ENCODE measurements at regions not wholly inside any gene's neighbourhood (a gene's known extent, or its start where the extent isn't known, plus 50 kb on each side); places are given as distances from the start of the nearest gene placed in this dataset.

DNA sequence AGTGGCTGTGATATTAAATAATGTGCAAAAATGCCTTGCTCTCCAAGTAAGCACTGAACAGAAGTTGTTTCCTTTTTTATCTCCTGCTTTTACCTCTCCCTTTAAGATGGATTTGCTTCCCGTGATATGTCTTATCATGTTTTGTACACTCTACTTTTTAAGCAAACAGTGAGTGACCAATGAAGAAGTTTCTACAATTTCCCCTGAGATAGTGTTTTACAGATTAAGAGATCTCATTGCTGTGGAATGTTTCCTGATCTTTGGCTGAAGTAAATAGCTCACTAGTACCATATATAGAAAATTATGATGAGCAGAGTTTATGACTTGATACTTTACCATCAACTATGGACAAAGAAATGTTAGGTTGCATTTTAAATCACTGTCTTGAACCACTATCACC lies 184.8 kb upstream of the PDE3A start:
- BruUV-seq (replicated peaks) = no TSS peak
- Histone ChIP-seq H3K4me3 (ENCODE audit: low read depth, low read length) (no peak overlapping the region), H3K9me3 (peaks cover 35% of the 10 kb centered on the region), H3K27me3 (replicated peaks; ENCODE audit: control insufficient read depth, insufficient read depth, low read length) (no peaks in the 10 kb centered on the region), H3K4me1 (peaks cover 47% of the 10 kb centered on the region), H3K36me3 (ENCODE audit: control insufficient read depth, insufficient read depth, low read length) (no peaks in the 10 kb centered on the region)
- peak overlapping the region; percentile 23 for H3K4me3 Mint-ChIP-seq (ENCODE audit: unreplicated experiment)
- ChIA-PET POLR2A (interaction anchor here (0.6 kb wide), 1 partner anchor 174 kb away, joined by 3 read pairs; no protein-coding TSS in a partner anchor), CTCF (no interaction called here)
- intact Hi-C loops (cut with micrococcal nuclease; ENCODE audit: unreplicated experiment) = loop anchor here (1.0 kb wide), 2 partner anchors 8 to 153 kb away; no protein-coding TSS in a partner anchor
- no peaks in the 10 kb centered on the region for H3K27me3 Mint-ChIP-seq (ENCODE audit: insufficient read depth, unreplicated experiment)
- no peak for TF ChIP-seq CTCF (IDR thresholded peaks at IDR 0.05; ENCODE audit: insufficient read depth in 1 of 2, low read depth in 1 of 2, low read length in 1 of 2, severe bottlenecking in 1 of 2, unreplicated experiment in 1 of 2)
- peaks cover 46% of the 10 kb centered on the region for H3K9me3 Mint-ChIP-seq (ENCODE audit: unreplicated experiment)
- peak overlapping the region; percentile 31 for H3K27ac Mint-ChIP-seq (ENCODE audit: unreplicated experiment)
- peaks cover 40% of the 10 kb centered on the region for H3K4me1 Mint-ChIP-seq (ENCODE audit: low read depth, unreplicated experiment)
- peaks cover 10% of the 10 kb centered on the region for H3K36me3 Mint-ChIP-seq (ENCODE audit: insufficient read depth, unreplicated experiment)
- peak in 1 of 2 experiments; percentile 37 for DNase-seq

DNA sequence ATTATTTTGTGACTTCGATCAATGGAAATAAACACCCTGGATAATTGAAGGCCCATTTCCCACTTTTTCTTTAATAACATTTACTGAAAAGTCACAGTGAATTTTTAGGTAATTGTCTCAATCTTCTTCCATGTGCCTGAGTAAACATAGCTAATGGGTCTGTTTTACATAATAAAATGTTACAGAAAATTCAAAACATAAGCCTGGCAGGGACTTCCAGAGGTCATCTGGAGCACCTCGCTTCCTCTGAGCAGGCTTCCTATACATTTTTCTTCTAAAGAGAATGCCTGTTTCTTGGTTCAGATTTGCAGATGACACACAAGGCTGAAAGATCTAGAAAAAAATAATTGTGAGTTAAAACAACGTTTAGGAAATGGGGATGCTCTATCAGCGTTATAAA lies 183.8 kb upstream of the PDE3A start:
- Histone ChIP-seq H3K36me3 (ENCODE audit: control insufficient read depth, insufficient read depth, low read length) (no peaks in the 10 kb centered on the region), H3K4me1 (peaks cover 57% of the 10 kb centered on the region), H3K4me3 (ENCODE audit: low read depth, low read length) (no peak overlapping the region), H3K27me3 (replicated peaks; ENCODE audit: control insufficient read depth, insufficient read depth, low read length) (no peaks in the 10 kb centered on the region), H3K9me3 (peaks cover 32% of the 10 kb centered on the region)
- H3K27ac Mint-ChIP-seq (ENCODE audit: unreplicated experiment) = no peak overlapping the region
- no peaks in the 10 kb centered on the region for H3K27me3 Mint-ChIP-seq (ENCODE audit: insufficient read depth, unreplicated experiment)
- CTCF ChIA-PET = no interaction called here
- DNase-seq = no peak
- H3K9me3 Mint-ChIP-seq (ENCODE audit: unreplicated experiment) = peaks cover 46% of the 10 kb centered on the region
- peaks cover 50% of the 10 kb centered on the region for H3K4me1 Mint-ChIP-seq (ENCODE audit: low read depth, unreplicated experiment)
- H3K4me3 Mint-ChIP-seq (ENCODE audit: unreplicated experiment) = no peak overlapping the region
- BruUV-seq (replicated peaks) = no TSS peak
- intact Hi-C loops (cut with micrococcal nuclease; ENCODE audit: unreplicated experiment) = no loop called here
- H3K36me3 Mint-ChIP-seq (ENCODE audit: insufficient read depth, unreplicated experiment) = peaks cover 10% of the 10 kb centered on the region
- no peak for TF ChIP-seq CTCF (IDR thresholded peaks at IDR 0.05; ENCODE audit: insufficient read depth in 1 of 2, low read depth in 1 of 2, low read length in 1 of 2, severe bottlenecking in 1 of 2, unreplicated experiment in 1 of 2)
- POLR2A ChIA-PET = interaction anchor here (0.6 kb wide), 1 partner anchor 175 kb away, joined by 3 read pairs; no protein-coding TSS in a partner anchor

DNA sequence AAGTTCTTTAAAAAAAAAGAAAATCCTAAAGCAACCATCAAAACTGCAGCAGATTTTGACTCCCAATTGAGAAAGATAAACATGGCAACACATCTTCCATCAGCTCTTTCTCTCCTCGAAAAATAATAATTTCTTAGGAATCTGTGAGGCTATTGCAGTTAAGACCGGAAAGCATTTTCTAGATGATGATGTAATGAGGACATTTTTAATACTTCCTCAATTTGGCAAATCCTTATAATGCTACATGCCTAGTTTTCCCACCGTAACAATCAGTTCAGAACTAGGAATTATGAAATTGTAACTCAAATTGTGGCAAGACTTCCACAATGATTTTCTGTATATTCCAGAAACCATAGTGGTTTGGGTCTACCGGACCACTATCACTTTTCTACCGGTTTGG lies 180.9 kb upstream of the PDE3A start:
- Mint-ChIP-seq H3K27me3 (ENCODE audit: insufficient read depth, unreplicated experiment) (no peaks in the 10 kb centered on the region), H3K36me3 (ENCODE audit: insufficient read depth, unreplicated experiment) (peaks cover 5% of the 10 kb centered on the region), H3K9me3 (ENCODE audit: unreplicated experiment) (peaks cover 25% of the 10 kb centered on the region), H3K27ac (ENCODE audit: unreplicated experiment) (no peak overlapping the region), H3K4me3 (ENCODE audit: unreplicated experiment) (no peak overlapping the region), H3K4me1 (ENCODE audit: low read depth, unreplicated experiment) (peaks cover 34% of the 10 kb centered on the region)
- Histone ChIP-seq H3K36me3 (ENCODE audit: control insufficient read depth, insufficient read depth, low read length) (no peaks in the 10 kb centered on the region), H3K4me1 (peaks cover 49% of the 10 kb centered on the region), H3K4me3 (ENCODE audit: low read depth, low read length) (no peak overlapping the region), H3K9me3 (peaks cover 19% of the 10 kb centered on the region), H3K27me3 (replicated peaks; ENCODE audit: control insufficient read depth, insufficient read depth, low read length) (no peaks in the 10 kb centered on the region)
- intact Hi-C loops (cut with micrococcal nuclease; ENCODE audit: unreplicated experiment) = no loop called here
- no peak for DNase-seq
- ChIA-PET POLR2A (no interaction called here), CTCF (no interaction called here)
- no peak for TF ChIP-seq CTCF (IDR thresholded peaks at IDR 0.05; ENCODE audit: insufficient read depth in 1 of 2, low read depth in 1 of 2, low read length in 1 of 2, severe bottlenecking in 1 of 2, unreplicated experiment in 1 of 2)
- BruUV-seq (replicated peaks) = no TSS peak
